HG03457 (cell line): ENCODE measurements at regions not wholly inside any gene's neighbourhood (a gene's known extent, or its start where the extent isn't known, plus 50 kb on each side); places are given as distances from the start of the nearest gene placed in this dataset.

Experiments used
- ATAC-seq: cut with Tn5 transposase; IDR thresholded peaks from one replicate; pipeline ENCODE4 v1.9.1; 2021; ENCODE audit warnings: moderate number of reproducible peaks; ENCODE audit not compliant: unreplicated experiment

DNA sequence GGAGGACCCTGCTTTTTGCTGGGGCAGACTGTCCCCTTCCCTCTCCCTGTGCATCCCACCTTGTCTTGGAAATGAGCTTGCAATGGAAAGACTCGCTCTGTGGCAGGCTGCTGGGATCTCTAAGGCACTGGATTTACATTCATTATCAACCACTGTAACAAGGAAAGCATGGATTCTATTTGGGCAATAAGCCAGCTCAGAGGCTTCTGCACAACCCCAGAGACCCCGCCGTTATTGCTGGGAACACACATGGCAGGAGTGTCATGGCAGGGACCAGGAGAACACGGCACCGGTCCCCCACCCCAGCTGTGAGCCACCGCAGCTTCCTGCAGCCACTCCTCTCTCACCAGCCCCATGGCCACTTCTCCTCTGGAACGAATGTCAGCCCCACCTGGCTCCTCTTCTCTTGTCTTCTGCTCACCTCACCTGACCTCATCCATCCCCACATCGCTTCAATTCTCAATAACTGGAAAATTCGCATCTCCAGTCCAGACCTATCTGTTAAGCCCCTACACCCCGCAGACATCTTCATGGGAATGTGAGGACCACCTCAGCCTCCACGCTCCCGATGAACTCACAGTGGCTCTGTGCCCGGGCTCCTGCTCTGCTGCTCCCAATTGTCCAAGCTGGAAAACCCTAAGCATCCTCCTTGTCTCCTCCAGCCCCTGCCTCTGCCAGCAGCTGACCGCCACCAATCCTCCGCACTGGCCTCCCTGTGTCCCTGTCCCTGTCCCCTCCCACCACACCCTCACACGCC is 181.5 kb downstream of the USP12 start:
- no peak for ATAC-seq

DNA sequence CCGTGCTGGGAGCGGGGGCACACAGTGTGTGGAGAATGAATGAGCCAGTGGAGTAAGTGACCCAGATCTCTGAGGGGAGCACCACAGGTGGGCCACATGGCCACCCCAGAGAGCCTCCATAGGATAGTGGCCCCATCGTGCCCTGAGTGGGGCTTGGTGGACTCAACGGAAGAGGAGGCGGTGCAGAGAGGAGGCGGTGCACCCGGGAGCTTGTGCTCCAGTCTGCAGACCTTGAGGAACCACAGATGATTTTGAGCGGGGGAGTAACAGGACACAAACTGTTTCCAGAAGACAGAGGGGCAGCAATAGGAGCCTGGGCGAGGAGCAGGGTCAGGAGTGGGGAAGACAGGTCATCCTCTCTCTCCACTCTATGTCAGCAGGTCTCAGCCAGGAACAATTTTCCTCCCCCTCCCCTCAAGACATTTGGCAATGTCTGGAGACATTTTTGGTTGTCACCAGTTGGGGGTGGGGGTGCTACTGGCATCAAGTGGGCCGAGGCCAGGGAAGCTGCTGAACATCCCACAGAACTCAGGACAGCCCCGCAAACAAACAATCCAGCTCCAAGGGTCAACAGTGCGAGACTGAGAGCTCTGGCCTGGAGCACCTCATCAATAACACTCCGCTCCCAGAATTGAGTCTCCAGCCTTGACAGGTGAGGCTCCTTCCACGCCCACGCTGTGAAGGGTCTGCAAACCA is 182.2 kb downstream of the USP12 start:
- ATAC-seq: no peak

DNA sequence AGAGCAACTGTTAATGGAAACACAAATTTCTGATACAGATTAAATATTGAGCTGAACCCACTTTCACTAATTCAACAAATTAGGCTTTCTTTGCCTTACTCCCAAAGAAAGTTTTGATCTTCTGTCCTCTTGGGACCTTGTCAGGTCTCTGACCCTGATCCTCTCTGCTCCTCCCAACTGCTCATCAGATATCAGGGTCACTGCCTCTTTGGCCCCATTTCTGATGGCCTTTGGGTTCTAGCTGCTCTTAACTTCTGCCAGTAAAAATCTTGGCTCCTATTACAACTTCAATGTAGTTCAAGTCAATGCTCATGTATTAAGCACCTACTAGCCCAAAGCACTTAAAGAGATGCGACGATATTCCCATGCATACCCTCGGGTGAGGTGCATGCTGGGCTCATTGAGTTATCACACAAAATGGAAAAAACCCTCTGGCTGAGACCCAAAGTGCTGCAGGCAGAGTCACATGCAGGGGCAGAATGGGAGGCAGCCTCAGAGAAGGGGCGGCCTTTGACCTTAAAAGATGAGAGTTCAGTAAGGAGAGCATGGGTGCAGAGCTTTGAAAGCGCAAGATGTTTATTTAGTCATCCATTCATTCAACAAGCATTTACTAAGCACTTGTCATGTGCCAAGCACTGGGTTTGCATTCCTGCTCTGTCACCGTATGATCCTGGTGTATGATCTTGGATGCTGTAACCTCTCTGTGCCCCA is 183.4 kb downstream of the USP12 start:
- no peak for ATAC-seq

DNA sequence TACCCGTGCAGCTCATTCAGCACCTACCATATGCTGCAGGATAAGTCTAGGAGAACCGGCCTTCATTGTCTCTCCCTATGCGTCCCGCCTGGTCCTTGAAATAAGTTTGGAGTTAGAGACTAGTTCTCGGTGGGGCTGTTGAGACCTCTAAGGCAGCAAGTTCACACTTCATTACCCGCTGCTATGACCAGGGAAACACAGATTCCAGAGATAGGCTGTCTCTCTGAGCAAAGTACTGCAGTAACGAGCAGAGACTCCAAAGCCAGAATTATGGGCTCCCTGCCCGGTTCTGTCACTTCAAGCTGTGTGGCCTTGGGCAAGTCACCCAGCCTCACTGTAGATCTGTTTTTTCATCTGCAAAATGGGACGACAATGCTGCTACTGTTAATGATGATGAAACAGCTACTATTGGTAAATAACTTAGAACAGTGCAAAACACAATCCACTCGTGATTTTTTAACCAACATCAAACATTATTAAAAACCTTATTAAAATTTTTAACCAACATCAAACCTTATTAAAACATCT is 184.1 kb downstream of the USP12 start:
- ATAC-seq: no peak

DNA sequence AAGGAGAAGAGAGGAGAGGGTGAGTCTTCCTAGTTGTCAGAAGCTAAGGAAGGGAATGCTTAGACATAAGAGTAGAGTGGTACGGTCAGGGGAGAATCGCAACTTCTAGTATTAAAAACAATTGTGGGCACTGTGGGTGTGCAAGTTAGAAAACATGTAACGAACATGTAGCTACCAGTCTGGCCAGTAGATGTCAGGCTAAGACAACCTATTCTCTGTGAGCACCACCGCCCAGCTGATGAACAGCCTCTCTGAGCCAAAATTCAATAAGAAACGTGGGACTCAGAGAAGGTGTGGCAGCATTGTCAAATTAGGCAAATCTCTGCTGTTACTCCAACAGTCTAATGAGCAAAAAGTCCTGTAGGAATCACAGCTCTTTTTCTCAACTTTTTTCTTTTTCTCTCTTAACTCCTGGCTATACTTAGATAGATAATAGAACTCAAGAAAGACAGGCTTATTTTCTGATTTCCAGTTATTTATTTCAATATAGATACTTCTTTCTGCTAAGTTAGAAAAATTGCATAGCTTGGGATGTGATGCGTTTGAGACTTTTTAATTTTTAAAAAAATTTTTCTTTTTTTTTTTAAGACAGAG is 186.2 kb downstream of the USP12 start:
- no peak for ATAC-seq

DNA sequence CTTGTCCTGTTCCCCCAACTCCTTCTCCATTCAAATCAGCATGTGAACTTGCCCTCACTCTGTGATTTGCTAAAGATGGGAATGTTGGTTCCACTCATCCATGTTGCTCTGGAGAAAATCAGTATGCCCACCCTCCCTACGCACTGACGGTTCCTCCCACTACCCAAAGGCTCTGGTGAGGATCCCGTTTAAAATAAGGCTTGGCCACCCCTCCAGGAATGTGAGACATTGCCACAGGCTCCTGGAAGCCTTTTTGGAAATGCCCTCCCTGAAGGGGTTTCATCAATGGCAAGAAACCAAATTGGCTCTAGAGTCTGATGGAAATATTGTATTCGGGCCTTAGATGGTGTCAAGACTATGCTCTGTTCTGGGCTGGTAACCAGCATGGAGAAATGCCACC is 187.3 kb downstream of the USP12 start:
- ATAC-seq: no peak

DNA sequence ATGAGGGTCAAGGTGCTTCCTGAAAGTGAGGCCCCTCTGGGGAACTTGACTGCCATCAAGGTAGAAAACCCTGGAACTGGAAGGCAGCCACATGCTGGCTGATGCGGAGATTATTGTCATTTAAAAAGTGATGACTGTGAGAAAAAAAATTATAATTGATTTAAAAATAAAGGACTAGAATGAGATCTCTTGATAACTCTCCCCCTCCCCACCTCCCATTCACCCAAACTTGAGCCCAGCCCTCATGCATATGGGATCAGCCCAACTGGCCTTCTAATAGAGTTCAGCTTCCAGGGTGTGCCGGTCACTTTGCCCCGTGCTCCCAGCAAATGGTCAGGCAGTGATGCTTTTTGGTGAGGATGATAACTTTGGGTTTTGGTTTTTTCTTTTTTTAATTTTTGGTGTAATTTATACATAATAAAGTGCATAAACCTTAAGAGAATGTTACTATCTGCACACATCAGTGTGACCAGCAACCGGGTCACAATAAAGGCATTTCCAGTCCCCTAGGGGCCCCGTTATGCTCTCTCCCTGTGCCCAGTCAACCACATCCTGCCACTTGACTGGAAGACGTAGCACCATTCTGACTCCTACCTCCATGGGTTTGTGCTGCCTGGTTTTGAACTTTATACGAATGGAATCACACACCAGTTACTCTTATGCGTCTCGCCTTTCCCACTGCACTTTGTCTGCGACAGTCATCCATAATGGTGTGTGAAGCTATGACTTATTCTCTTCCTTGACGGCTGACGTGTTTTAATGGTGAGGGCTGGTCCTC is 187.9 kb downstream of the USP12 start:
- no peak for ATAC-seq

DNA sequence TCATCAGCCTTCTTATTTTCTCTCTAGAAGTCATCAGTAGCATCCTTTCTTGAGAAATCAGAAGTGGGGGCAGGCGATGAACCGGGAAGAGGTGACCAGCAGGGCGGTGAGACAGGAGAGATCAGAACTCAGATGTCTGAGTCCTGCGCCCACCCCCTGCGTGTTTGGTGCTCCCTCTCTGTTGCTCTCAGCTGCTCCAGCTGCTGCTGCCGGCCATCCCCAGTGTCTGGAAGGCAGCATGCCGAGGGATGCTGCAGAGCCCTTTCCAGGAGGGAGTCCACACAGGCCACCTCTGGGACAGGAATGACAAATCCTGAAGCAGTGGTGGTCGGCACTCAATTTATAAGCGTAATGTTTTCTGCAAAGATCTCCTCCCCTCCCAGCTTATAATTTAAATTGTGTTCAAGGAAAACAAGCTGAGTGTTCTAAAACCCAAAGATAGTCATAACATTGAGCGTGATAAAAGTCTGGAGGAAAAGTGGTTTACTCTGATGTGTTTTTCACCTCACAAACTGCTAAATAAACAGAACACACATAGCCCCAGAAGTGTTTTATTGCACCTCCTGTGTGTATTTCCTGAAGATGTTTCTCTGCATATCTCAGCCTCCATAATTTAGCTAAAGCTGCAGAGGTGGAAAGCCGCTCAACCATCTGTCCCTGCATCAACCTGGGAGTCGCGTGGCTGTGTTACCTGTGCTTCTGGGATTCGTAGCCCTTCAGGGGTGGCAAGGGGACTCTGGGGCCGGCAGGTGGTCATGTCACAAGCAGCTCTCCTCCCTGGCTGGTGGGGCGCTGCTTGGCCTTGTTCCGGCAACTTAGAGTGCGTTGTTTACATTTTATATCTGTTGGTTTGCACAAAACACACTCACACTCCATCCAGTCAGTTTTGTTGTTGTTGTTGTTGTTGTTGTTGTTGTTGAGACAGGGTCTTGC is 191.2 kb downstream of the USP12 start:
- no peak for ATAC-seq

DNA sequence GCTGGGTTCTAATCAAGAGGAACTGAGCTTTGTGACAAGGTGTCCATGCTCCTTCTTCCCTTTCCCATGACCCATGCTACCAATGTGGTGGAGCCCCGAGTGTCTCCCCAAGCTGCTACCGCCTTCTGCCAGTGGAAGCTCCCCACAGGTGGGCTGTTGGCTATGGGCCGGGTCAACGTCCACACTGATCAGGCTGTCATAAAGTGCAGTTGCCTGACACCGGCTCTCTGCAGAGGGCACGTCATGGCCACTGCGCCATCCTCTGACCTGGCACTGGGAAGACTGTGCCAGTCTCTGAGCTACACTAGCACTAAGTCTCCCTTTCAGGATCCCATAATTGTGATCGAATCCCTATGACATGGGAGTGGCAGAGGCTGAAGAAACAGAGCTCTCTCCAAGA is 192.3 kb downstream of the USP12 start:
- ATAC-seq: no peak

DNA sequence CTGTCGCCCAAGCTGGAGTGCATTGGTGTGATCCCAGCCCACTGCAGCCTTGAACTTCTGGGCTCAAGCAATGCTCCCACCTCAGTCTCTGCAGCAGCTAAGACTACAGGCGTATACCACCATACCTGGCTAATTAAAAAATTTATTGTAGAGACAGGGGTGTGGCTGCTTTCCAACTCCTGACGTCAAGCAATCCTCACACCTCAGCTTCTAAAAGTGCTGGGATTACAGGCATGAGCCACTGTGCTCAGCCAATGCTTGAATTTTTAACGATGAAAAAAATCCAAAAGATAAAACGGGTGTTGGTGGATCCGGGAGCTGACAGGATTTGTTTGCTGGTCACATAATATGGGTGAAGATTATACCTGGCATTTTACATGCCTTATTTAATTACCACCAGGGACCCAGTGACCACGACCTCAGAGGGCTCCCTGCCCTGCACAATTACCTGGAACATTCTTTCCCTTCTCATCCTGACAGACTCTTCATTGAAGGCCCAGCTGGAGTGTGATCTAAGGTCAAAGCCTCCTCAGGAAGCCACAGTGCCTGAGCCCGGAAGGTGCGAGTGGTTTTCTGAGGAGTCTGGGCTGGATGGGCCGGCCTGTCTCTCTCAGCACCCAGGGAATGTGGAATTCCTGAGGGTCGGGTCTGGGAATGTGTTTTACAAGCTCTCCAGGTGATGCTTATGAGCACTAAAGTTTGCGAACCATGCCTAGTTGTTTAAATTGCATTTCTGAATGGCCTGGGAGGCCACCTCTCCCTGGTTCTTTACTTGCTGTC is 193.3 kb downstream of the USP12 start:
- ATAC-seq: no peak

DNA sequence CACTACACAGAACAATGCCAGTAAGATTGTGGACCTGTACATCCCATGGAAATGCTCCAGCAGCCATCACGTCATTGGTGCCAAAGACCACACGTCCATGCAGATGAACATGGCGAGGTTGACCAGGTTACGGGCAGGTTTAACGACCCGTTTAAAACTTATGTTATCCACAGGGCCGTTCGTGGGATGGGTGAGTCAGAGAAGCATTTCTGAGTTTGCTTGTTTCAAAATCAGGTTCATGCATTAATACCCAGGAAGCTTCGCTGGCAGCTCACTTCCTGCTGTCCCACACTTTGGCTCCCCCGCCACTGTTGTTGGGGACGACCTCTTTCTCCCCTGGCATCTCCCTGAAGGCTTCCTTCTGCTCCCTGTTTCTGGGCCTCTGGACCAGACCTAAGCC is 194.1 kb downstream of the USP12 start:
- no peak for ATAC-seq

DNA sequence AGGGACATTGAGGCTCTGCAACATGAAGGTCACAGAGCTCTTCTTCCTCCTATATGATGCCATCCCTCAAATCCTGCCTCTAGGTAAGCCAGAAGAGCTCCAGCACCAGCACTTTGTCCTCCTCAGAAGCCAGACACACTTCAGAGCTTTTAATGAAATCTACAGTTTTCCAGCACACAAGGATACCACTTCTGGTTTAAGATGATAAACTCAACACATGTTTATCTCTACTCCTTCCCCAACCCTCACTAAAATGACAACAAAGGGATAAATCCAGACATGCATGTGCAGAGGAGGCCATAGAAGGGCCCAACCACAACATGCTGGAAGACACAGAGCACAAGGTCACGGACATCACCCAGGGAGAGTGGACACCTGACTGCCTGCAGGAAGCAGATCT is 195.3 kb downstream of the USP12 start:
- ATAC-seq: no peak

DNA sequence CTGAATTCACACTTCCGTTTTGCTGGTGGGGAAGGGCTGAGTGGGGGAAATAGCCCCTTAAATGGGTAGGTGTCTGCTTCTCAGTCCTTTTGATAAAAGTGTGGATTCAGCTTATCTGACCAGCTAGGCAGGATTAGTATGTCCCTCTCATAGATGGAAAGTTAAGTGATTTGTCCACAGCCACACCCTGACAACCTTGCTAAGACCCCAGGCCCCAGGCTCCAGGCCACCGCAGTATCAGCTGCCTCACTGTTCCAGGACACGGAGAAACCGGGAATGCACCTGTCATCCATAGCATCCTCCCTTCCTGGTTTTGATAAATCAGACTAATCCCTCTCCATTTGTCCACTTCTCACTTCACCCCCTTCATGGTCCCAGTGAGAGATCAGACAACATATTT is 197.7 kb downstream of the USP12 start:
- ATAC-seq: no peak

DNA sequence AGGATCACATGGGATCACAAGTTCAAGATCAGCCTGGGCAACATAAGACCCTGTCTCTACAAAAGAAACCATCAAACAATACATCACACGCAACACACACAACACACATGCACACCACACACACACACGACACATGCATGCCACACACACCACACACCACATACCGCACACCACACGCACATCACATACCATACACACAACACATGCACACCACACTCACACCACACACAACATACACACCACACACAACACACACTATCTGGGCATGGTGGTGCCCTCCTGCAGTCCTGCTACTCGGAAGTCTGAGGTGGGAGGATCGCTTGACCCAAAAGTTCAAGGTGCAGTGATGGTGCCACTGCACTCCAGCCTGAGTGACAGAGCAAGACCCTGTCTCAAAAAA is 198.3 kb downstream of the USP12 start:
- no peak for ATAC-seq

DNA sequence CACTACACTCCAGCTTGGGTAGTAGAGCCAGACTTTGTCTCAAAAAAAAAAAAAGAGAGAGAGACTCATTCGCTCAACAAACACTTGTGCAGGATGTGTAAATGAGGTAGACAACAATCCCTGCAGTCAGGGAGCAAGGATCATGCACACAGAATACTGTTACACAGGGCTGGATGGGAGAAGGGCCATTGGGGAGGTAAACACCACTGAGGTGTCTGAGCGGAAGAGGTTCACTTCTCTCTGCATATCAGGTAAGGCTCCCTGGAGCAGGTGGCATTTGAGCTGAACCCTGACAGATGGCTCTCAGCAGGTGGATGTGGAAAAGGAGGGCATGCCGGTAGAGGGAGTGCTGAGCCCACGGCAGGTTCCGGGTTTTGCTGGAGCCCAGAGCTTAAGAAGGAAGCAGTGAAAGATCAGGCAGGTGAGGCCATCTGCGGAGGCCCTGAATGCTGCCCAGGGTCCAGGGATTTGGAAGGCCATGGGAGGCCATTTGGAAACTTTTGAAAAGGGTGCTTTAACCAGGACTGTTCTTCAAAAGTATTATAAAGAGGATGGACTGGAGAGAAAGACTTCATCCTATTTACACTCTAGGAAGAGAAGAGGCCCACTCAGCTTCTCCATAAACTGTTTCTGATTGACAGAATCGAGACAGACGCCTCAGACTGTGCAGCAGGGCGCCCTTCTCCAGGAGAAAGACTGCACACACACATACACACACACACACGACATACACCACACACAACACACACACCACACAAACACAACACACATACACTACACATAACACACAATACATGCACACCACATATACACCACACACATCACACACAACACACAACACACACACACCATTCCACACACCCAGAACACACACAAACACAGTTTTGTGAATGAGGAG is 199.4 kb downstream of the USP12 start:
- ATAC-seq: no peak

DNA sequence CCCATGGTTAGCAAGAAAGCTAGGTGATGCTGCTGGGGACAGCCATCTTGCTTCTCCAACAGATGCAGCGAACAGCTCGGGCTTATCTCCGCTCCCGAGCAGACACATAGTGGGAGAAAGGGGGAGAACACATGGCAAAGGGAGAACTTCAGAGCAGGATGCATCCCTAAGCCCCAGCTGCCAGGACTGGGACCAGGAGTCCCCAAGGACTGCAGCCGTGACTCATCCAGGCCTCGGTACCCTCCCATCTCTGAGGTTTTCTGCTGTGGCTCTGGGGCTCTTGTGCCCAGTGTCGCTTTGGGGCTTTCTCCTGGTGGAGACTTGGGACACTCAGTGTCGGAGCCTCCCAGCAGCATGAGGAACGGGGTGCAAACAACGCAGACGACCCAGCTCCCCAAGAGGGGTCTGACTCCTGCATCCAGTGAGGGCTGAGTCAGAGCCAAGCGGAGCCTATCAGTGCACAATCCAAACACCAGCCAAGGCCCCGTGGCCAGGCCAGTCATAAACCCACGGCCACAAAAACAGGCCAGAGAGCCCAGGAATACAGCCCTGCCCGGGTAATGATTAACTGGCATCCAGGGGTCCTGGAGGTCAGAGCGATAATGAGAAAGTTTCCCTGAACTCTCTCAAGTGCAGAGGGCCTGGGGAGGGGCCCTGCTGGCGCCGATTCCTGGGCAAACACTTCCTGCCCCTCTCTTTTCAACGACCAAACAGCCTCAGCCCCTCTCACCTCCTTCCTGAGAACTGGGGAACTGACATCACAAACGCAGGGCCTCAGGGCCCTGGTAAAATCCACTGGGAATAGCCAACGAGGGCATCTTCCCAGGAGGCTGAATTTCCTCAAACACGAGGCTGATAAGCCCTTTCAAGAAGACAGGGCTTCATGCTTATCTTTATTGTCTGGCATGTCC is 202.9 kb downstream of the USP12 start:
- ATAC-seq: no peak
